ENCODE measurements at regions not wholly inside any gene's neighbourhood (a gene's known extent, or its start where the extent isn't known, plus 50 kb on each side); places are given as distances from the start of the nearest gene placed in this dataset.

DNA sequence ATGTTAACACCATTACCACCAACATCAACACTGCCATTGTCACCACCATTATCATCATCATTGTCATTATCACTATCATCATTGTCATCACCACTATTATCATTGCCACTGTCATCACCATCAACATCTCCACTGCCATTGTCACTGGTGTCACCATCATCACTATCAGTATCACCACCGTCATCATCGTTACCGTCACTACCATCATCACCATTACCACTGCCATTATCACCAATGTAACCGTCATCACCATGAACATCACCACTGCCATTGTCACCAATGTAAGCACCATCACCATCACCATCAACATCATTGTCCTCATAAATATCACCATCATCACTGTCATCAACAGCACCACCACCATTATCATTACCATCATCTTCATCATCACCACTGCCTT, 633.2 kb upstream of the EEF2KMT start:
- H3K4me1 ChIP-seq (ENCODE audit: insufficient read depth, poor library complexity, severe bottlenecking): no peaks in the 10 kb centered on the region

DNA sequence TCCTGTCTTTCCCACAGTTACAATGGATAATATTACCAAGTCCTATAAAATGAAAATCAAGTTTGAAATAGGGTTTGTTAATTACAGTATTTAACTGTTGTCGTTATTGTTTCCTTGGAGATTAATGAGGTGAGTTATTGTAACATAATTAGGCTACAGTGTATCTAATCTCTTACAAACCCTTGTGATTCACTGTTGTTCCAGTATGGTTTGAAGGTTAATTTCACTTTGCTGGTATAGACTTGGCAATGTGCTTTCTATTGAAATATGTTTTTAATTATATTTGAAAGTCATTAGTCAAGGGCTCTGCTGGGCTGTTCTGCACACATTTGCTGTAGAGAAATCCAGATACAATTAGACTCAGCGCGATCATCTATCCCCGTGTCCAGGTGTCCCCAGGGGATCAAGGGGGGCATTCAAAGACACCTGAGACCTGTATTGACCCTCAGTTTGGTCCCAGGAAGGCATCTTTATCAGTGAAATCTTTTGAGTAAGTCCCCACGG, 624.6 kb upstream of the EEF2KMT start:
- Histone ChIP-seq H3K9me3 (ENCODE audit: severe bottlenecking) (no peaks in the 10 kb centered on the region), H3K4me3 (ENCODE audit: severe bottlenecking) (no peak overlapping the region), H3K27ac (ENCODE audit: poor library complexity, severe bottlenecking) (no peak overlapping the region), H3K27me3 (ENCODE audit: insufficient read depth, poor library complexity, severe bottlenecking) (no peaks in the 10 kb centered on the region), H3K36me3 (ENCODE audit: low read depth) (no peaks in the 10 kb centered on the region), H3K4me1 (ENCODE audit: insufficient read depth, poor library complexity, severe bottlenecking) (no peaks in the 10 kb centered on the region)
- TF ChIP-seq, protein P1, sequence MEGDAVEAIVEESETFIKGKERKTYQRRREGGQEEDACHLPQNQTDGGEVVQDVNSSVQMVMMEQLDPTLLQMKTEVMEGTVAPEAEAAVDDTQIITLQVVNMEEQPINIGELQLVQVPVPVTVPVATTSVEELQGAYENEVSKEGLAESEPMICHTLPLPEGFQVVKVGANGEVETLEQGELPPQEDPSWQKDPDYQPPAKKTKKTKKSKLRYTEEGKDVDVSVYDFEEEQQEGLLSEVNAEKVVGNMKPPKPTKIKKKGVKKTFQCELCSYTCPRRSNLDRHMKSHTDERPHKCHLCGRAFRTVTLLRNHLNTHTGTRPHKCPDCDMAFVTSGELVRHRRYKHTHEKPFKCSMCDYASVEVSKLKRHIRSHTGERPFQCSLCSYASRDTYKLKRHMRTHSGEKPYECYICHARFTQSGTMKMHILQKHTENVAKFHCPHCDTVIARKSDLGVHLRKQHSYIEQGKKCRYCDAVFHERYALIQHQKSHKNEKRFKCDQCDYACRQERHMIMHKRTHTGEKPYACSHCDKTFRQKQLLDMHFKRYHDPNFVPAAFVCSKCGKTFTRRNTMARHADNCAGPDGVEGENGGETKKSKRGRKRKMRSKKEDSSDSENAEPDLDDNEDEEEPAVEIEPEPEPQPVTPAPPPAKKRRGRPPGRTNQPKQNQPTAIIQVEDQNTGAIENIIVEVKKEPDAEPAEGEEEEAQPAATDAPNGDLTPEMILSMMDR (IDR thresholded peaks at IDR 0.05; ENCODE audit: poor library complexity, severe bottlenecking): no peak
- ATAC-seq (ENCODE audit: low read depth): no peak
- DNase-seq (ENCODE audit: low spot score): no peak

More for the DNA sequence above, 633.2 kb upstream of the EEF2KMT start:
- no peak for DNase-seq (ENCODE audit: low spot score)
- no peak overlapping the region for H3K4me3 ChIP-seq (ENCODE audit: severe bottlenecking)
- no peak overlapping the region for H3K27ac ChIP-seq (ENCODE audit: poor library complexity, severe bottlenecking)
- H3K9me3 ChIP-seq (ENCODE audit: severe bottlenecking): no peaks in the 10 kb centered on the region
- H3K27me3 ChIP-seq (ENCODE audit: insufficient read depth, poor library complexity, severe bottlenecking): no peaks in the 10 kb centered on the region
- H3K36me3 ChIP-seq (ENCODE audit: low read depth): no peaks in the 10 kb centered on the region
- ATAC-seq (ENCODE audit: low read depth): no peak
- TF ChIP-seq, protein P1 (IDR thresholded peaks at IDR 0.05; ENCODE audit: poor library complexity, severe bottlenecking): no peak

DNA sequence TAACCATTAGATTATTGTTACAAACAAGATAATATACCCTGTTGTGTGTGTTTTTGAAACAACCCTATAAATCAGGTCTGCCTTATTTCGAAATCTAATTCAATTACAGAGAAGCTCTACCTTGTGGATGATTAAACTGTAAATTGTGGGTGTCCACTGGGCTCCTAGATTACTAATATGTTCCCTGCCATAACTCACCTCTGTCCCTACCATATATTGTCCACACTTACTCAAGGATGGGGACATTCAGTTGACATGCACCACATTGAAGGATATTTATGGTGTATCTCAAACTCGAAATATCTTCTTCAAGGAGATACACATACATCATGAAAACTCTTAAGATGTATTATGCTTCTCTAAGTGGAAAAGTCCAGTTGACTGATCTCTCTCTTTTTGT, 617.6 kb upstream of the EEF2KMT start:
- no peak for ATAC-seq (ENCODE audit: low read depth)
- TF ChIP-seq, protein P1 (IDR thresholded peaks at IDR 0.05; ENCODE audit: poor library complexity, severe bottlenecking): no peak
- DNase-seq (ENCODE audit: low spot score): no peak
- H3K4me3 ChIP-seq (ENCODE audit: severe bottlenecking): no peak overlapping the region
- no peak overlapping the region for H3K27ac ChIP-seq (ENCODE audit: poor library complexity, severe bottlenecking)
- H3K27me3 ChIP-seq (ENCODE audit: insufficient read depth, poor library complexity, severe bottlenecking): no peaks in the 10 kb centered on the region
- no peaks in the 10 kb centered on the region for H3K36me3 ChIP-seq (ENCODE audit: low read depth)
- no peaks in the 10 kb centered on the region for H3K9me3 ChIP-seq (ENCODE audit: severe bottlenecking)
- no peaks in the 10 kb centered on the region for H3K4me1 ChIP-seq (ENCODE audit: insufficient read depth, poor library complexity, severe bottlenecking)

DNA sequence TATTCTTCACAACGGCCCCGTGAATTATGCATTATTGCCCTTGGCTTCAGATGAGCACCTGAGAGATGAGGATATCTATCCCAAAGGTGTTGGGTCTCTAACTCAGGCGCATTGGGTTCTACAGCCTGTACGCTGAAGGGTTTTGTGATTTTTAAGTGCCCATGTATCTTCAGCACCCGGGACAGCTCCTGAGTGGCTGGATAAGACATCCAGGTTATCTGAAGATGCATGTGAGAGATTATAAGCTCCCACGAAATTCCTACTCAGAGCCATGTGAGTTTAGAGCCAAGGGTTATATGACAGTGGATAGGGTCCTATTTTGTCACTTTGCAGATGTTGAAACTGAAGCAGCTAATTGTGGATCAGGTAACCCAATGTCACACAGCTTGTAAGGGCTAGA, 612.3 kb upstream of the EEF2KMT start:
- no peak for DNase-seq (ENCODE audit: low spot score)
- H3K27me3 ChIP-seq (ENCODE audit: insufficient read depth, poor library complexity, severe bottlenecking): no peaks in the 10 kb centered on the region

DNA sequence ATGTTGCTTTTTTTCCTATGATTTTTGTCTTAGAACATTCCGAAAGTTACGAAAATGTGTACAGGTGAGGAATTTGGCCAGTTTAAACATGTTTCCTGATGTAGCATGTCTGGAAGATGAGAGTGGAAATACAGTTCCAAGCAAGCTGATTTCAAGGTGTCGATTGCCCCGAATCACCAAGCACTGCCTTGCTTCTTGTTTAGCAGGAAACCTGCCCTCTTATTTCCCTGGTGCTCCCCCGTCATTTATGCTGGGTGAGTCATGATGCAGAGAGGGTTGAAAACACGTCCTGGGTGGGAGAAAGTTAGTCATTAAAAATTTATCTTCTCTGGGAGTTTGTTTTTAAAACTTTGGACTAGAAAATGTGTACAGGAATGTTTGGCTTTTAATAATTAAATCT, 608.6 kb upstream of the EEF2KMT start:
- Histone ChIP-seq H3K4me1 (ENCODE audit: insufficient read depth, poor library complexity, severe bottlenecking) (no peaks in the 10 kb centered on the region), H3K9me3 (ENCODE audit: severe bottlenecking) (no peaks in the 10 kb centered on the region), H3K27me3 (ENCODE audit: insufficient read depth, poor library complexity, severe bottlenecking) (no peaks in the 10 kb centered on the region), H3K27ac (ENCODE audit: poor library complexity, severe bottlenecking) (peak overlapping the region; percentile 36), H3K36me3 (ENCODE audit: low read depth) (no peaks in the 10 kb centered on the region), H3K4me3 (ENCODE audit: severe bottlenecking) (no peak overlapping the region)
- ATAC-seq (ENCODE audit: low read depth): peak; percentile 64
- DNase-seq (ENCODE audit: low spot score): no peak
- TF ChIP-seq, protein P1 (IDR thresholded peaks at IDR 0.05; ENCODE audit: poor library complexity, severe bottlenecking): no peak

More for the DNA sequence above, 612.3 kb upstream of the EEF2KMT start:
- H3K9me3 ChIP-seq (ENCODE audit: severe bottlenecking): no peaks in the 10 kb centered on the region
- no peaks in the 10 kb centered on the region for H3K4me1 ChIP-seq (ENCODE audit: insufficient read depth, poor library complexity, severe bottlenecking)
- no peak overlapping the region for H3K27ac ChIP-seq (ENCODE audit: poor library complexity, severe bottlenecking)
- TF ChIP-seq, protein P1 (IDR thresholded peaks at IDR 0.05; ENCODE audit: poor library complexity, severe bottlenecking): no peak
- no peaks in the 10 kb centered on the region for H3K36me3 ChIP-seq (ENCODE audit: low read depth)
- H3K4me3 ChIP-seq (ENCODE audit: severe bottlenecking): no peak overlapping the region
- no peak for ATAC-seq (ENCODE audit: low read depth)
